GM12864 (cell line): ENCODE measurements at regions not wholly inside any gene's neighbourhood (a gene's known extent, or its start where the extent isn't known, plus 50 kb on each side); places are given as distances from the start of the nearest gene placed in this dataset.

Experiments
- DNase-seq: peaks from one replicate; pipeline ENCODE4 v3.0.0-alpha.2; 2011; ENCODE audit warnings: low read depth
- H3K4me3 ChIP-seq: 2 replicates; pipeline ENCODE4 v1.5.1; 2011; ENCODE audit warnings: mild to moderate bottlenecking, low read depth, low read length, control low read depth
- TF ChIP-seq, protein P1 (sequence below): IDR thresholded peaks from 2 replicates; pipeline ENCODE4 v1.5.1; 2011; ENCODE audit warnings: low read depth, mild to moderate bottlenecking, moderate library complexity, low read length, control low read depth, inconsistent platforms; ENCODE audit errors: missing control alignments

DNA sequence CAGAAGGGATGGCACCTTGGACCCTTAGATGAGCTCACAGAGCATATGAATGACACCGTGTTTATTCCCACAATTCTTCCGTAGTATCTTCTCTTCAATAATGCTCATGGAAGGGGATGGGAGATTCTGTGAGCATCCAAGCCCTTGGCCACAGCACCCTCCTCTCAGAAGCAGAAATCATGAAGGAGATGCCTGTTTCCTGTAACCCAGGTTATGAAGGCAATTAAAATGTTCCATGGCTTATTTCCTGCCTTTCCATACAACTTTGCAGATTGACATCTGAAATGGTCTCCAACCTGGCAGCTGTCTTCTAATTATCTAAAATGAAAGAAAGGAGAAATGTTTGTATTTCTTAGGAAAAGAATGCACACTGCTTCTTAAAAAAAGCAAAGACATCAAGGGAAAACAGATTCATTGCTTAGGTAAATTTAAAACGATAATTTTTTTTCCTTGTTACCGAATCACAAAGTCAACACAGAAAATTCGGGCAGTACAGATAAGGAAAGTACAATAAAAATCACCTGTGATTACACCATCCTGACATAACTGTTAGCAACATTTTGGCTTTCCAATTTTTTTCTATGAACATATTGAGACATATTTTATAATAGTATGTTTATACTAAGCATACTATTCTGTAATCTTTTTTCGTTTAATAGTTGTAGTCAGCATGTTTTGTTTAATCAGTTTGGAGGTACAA, 128.5 kb downstream of the SQOR start:
- no peak for DNase-seq
- TF ChIP-seq, protein P1, sequence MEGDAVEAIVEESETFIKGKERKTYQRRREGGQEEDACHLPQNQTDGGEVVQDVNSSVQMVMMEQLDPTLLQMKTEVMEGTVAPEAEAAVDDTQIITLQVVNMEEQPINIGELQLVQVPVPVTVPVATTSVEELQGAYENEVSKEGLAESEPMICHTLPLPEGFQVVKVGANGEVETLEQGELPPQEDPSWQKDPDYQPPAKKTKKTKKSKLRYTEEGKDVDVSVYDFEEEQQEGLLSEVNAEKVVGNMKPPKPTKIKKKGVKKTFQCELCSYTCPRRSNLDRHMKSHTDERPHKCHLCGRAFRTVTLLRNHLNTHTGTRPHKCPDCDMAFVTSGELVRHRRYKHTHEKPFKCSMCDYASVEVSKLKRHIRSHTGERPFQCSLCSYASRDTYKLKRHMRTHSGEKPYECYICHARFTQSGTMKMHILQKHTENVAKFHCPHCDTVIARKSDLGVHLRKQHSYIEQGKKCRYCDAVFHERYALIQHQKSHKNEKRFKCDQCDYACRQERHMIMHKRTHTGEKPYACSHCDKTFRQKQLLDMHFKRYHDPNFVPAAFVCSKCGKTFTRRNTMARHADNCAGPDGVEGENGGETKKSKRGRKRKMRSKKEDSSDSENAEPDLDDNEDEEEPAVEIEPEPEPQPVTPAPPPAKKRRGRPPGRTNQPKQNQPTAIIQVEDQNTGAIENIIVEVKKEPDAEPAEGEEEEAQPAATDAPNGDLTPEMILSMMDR, result no peak
- no peak overlapping the region for H3K4me3 ChIP-seq

GRCh38 chr15:45773149-45773548, 138.3 kb downstream of the SQOR start:
- TF ChIP-seq, protein P1, result no peak
- DNase-seq, result no peak
- no peak overlapping the region for H3K4me3 ChIP-seq

GRCh38 chr15:45776772-45777171, 141.9 kb downstream of the SQOR start:
- DNase-seq, result no peak
- TF ChIP-seq, protein P1, result no peak
- H3K4me3 ChIP-seq, result no peak overlapping the region

DNA sequence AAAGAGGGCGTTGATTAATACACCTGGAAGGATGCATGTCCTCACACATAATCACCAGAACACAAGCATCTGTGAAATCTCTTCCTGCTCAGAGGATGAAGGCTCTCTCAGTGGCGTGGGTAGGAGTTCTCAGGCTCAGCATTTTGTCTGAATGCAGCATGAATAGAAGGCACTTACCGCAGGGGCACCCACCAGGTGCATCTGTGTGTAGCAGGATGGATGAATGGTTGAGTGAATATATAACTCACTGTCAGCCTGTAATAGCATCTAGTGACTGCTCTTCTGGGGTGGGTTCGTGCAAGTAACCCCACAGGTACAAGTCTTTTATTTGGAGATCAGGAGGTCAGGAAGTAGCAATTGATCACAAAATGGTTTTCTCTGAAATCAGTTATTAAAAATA, 143.0 kb downstream of the SQOR start:
- no peak for DNase-seq
- no peak overlapping the region for H3K4me3 ChIP-seq
- TF ChIP-seq, protein P1, result no peak

- H3K4me3 ChIP-seq, result no peak overlapping the region
- TF ChIP-seq, protein P1, result no peak
- DNase-seq, result no peak
Measured at GRCh38 chr15:45780352-45780751, 145.5 kb downstream of the SQOR start.

GRCh38 chr15:45784656-45785055, 149.8 kb downstream of the SQOR start:
- no peak for DNase-seq
- TF ChIP-seq, protein P1, result no peak
- no peak overlapping the region for H3K4me3 ChIP-seq

DNA sequence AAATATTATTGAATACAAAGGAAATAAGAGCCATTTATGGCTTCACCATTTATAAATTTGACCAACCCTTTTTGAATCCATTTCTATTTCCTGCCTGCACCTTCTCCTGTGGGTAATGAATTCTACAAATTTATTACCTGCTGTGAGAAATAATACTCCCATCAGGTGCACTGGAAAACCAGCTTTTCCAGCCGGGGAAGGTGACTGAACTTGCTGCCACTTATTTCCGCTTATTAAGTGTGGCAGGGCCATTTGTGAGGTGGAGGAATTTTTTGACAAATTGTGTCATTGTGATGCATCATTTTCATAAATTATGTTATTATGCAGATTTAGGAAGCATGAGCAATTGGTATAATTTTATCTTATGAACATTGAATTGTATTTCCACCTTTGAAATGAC, 151.1 kb downstream of the SQOR start:
- H3K4me3 ChIP-seq, result no peak overlapping the region
- no peak for DNase-seq
- TF ChIP-seq, protein P1, result no peak
